Ishikawa (cell line): ENCODE measurements at regions not wholly inside any gene's neighbourhood (a gene's known extent, or its start where the extent isn't known, plus 50 kb on each side); places are given as distances from the start of the nearest gene placed in this dataset.

ENCODE experiments used
- CEBPB ChIP-seq: IDR thresholded peaks from 2 replicates; pipeline ENCODE4 v1.6.1; 2012
- CREB1 ChIP-seq: IDR thresholded peaks from 2 replicates; pipeline ENCODE4 v1.6.1; 2012; ENCODE audit warnings: low read depth
- EGR1 ChIP-seq: IDR thresholded peaks from 2 replicates; pipeline ENCODE4 v1.6.1; 2012
- EP300 ChIP-seq: IDR thresholded peaks from 2 replicates; pipeline ENCODE4 v1.6.1; 2012; ENCODE audit warnings: borderline replicate concordance
- FOXM1 ChIP-seq: IDR thresholded peaks from 2 replicates; pipeline ENCODE4 v1.6.1; 2012; ENCODE audit warnings: low read depth, borderline replicate concordance
- MAX ChIP-seq: IDR thresholded peaks from 2 replicates; pipeline ENCODE4 v1.6.1; 2012
- NFIC ChIP-seq: IDR thresholded peaks from 2 replicates; pipeline ENCODE4 v1.6.1; 2012
- RAD21 ChIP-seq: IDR thresholded peaks from 2 replicates; pipeline ENCODE4 v1.6.1; 2012; ENCODE audit warnings: low read depth
- REST ChIP-seq: IDR thresholded peaks from 2 replicates; pipeline ENCODE4 v1.6.1; 2012; ENCODE audit warnings: low read depth, mild to moderate bottlenecking
- TAF1 ChIP-seq: IDR thresholded peaks from 2 replicates; pipeline ENCODE4 v1.6.1; 2012; ENCODE audit warnings: low read depth, mild to moderate bottlenecking
- TCF12 ChIP-seq: IDR thresholded peaks from 2 replicates; pipeline ENCODE4 v1.6.1; 2012; ENCODE audit warnings: low read depth
- TEAD4 ChIP-seq: IDR thresholded peaks from 2 replicates; pipeline ENCODE4 v1.6.1; 2012
- USF1 ChIP-seq: IDR thresholded peaks from 2 replicates; pipeline ENCODE4 v1.6.1; 2012
- YY1 ChIP-seq: IDR thresholded peaks from 2 replicates; pipeline ENCODE4 v1.6.1; 2012; ENCODE audit warnings: low read depth
- ZBTB7A ChIP-seq: IDR thresholded peaks from 2 replicates; pipeline ENCODE4 v1.6.1; 2012; ENCODE audit warnings: low read depth

- TF ChIP-seq TAF1 (no peak), RAD21 (no peak), TCF12 (no peak), EGR1 (no peak)
These were observed 590.6 kb upstream of the IGFBP3 start for GRCh38 chr7:46511442-46512215.

- TF ChIP-seq YY1 (no peak), ZBTB7A (no peak), NFIC (no peak), TCF12 (no peak), TAF1 (no peak), FOXM1 (no peak), EGR1 (no peak), EP300 (no peak), TEAD4 (no peak), USF1 (no peak)
These were observed 587.5 kb upstream of the IGFBP3 start for GRCh38 chr7:46508583-46508982.

GRCh38 chr7:46507560-46507959 lies 586.5 kb upstream of the IGFBP3 start:
- TF ChIP-seq TEAD4 = no peak
- TF ChIP-seq TAF1 = no peak
- TF ChIP-seq USF1 = no peak
- TF ChIP-seq CEBPB = no peak
- TF ChIP-seq CREB1 = no peak
- no peak for TF ChIP-seq MAX
- TF ChIP-seq FOXM1 = no peak
- no peak for TF ChIP-seq REST
- no peak for TF ChIP-seq EP300

- no peak for TF ChIP-seq TEAD4
- TF ChIP-seq NFIC = no peak
- TF ChIP-seq CREB1 = no peak
- no peak for TF ChIP-seq YY1
- TF ChIP-seq TCF12 = no peak
- no peak for TF ChIP-seq EP300
- no peak for TF ChIP-seq CEBPB
- TF ChIP-seq USF1 = no peak
- TF ChIP-seq ZBTB7A = no peak
- no peak for TF ChIP-seq FOXM1
- no peak for TF ChIP-seq REST
- no peak for TF ChIP-seq RAD21
- no peak for TF ChIP-seq EGR1
- no peak for TF ChIP-seq TAF1
- no peak for TF ChIP-seq MAX
These were observed 573.4 kb upstream of the IGFBP3 start for GRCh38 chr7:46494441-46494840.

GRCh38 chr7:46494028-46494427 lies 573.0 kb upstream of the IGFBP3 start:
- no peak for TF ChIP-seq USF1
- no peak for TF ChIP-seq CEBPB
- no peak for TF ChIP-seq NFIC
- TF ChIP-seq EGR1 = no peak
- no peak for TF ChIP-seq ZBTB7A
- no peak for TF ChIP-seq CREB1
- no peak for TF ChIP-seq TCF12
- no peak for TF ChIP-seq EP300
- TF ChIP-seq RAD21 = no peak
- no peak for TF ChIP-seq TAF1
- TF ChIP-seq FOXM1 = no peak
- TF ChIP-seq TEAD4 = no peak
- no peak for TF ChIP-seq YY1
- TF ChIP-seq REST = no peak
- no peak for TF ChIP-seq MAX
